GM18511 (cell line): ENCODE measurements at regions not wholly inside any gene's neighbourhood (a gene's known extent, or its start where the extent isn't known, plus 50 kb on each side); places are given as distances from the start of the nearest gene placed in this dataset.

ENCODE experiments used
- ATAC-seq: cut with Tn5 transposase; IDR thresholded peaks from one replicate; pipeline ENCODE4 v1.9.1; 2021; ENCODE audit warnings: mild to moderate bottlenecking, moderate library complexity; ENCODE audit not compliant: unreplicated experiment

- ATAC-seq, result no peak
Measured at GRCh38 chr1:53378061-53378460, 50.2 kb upstream of the LRP8 start.

DNA sequence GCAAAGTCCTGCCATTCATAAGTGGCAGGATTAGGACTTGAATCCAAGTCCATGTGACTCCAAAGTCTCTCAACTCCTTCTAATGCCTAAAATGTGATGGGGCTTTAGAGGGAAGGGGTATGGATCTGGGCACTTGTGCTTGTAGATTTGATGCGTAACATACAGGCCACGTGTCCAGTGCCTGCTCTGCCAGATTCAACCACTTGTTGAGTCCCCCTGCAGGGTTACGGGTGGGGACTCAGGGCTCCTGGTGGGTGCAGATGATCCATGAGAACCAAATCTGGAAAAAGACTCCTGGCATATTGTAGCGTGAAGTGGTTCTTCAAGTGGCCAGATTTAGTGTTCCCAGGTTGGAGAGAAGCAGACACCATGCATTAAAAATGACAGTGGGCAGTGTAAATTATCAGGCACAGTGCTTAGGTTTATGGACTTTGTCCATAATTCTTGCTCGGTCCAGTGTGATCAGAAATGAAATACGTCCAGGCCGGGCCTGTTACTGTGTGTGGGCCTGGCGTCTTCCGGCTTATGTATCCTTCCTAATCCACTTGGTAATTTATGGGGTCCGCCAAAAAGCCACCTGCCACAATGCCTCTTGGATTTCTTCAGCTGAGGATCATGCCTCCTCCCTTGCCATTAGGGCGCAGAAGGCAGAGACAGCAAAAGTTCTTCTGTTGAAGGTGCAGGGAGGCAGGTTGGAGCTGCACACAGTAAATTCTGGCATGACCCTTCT, 51.2 kb upstream of the LRP8 start:
- ATAC-seq, result no peak

- ATAC-seq, result no peak
Measured at GRCh38 chr1:53379662-53380002, 51.8 kb upstream of the LRP8 start.

DNA sequence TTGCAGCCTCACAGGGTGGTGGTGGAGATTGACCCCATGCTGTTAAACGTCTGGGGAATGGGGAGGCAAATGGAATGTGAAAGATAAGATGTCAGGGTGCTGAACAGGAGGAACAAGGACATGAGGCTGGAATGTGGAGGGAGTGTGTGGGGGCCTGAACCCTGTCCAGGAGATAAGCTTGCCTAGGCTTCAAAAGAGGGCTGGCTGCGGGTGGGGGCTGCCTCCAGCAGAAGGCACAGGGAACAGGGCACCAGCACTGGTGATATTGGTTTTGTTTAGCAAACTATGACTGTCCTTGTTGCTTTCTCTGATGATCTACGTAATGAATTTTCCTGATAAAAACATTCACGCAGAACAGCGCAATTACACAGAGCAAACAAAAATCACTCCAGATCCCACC, 52.4 kb upstream of the LRP8 start:
- no peak for ATAC-seq

DNA sequence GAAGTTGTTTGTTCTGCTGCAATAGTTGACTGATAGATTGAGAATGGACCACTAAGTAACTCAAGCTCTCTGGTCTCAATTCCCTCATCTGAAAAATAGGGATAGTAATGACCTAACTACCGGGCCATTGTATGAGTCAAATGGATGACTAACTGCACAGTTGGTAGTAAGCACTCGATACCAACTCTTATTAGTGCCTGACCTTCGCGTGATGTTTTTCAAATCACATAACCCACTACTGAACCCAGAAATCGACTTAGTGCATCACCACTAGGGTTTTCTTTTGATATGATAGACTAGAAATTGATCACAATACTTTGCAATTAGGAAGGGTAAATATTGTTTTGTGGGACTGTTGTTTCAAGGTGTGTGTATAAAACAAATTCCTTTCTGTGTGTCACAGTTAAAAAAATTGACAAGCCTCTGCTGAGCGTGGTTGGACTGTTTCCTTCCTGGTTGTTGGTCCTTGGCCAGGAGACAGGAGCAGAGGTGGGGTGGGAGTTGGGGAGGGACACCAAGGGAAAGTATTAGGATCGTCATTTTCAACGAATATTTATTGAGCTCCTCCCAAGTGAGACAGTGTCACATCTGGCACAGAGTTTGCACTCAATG, 54.0 kb upstream of the LRP8 start:
- no peak for ATAC-seq

- no peak for ATAC-seq
Measured at GRCh38 chr1:53383136-53383870, 55.4 kb upstream of the LRP8 start.

DNA sequence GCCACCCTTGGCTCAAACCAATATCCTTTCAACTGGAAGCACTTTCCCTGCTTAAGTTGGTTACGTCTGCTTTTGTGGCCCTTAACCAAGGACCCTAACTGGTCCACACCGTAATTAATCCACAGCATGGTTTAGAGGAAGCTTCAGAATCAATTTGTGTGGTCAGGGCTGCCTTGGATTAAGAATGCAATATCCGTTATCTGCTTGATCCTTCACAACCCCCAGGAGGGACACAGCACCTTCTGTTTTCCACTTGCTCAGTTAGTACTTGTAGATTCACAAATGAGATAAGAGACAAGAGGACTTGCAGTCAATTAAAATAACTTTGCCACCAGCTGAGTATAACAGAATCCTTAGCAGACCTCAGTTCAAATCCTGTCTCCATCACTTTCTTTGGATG, 56.9 kb upstream of the LRP8 start:
- ATAC-seq, result no peak

- ATAC-seq, result no peak
Measured at GRCh38 chr1:53385276-53386225, 57.7 kb upstream of the LRP8 start.

- no peak for ATAC-seq
Measured at GRCh38 chr1:53388963-53389362, 61.1 kb upstream of the LRP8 start.

- no peak for ATAC-seq
Measured at GRCh38 chr1:53390261-53390660, 62.4 kb upstream of the LRP8 start.

DNA sequence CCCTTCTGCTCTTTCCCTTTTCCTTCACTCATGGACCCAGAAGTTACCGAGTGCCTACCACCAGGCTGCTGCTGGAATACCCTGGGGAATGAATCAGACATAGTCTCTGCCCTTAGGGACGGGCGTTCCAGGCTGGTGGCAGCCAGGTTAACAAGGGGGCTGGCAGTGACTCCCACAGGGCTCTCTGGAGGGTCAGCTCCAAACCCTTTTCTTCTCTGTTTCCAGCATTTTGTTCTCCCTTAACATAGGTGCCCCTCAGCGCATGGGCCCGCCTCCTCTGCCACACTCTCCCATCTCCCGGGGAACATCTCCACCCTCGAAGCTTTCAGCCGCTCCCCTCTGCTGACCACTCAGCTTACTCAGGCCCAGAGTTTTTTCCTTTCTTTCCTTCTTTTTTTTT, 62.9 kb upstream of the LRP8 start:
- no peak for ATAC-seq

- no peak for ATAC-seq
Measured at GRCh38 chr1:53391296-53391695, 63.4 kb upstream of the LRP8 start.

DNA sequence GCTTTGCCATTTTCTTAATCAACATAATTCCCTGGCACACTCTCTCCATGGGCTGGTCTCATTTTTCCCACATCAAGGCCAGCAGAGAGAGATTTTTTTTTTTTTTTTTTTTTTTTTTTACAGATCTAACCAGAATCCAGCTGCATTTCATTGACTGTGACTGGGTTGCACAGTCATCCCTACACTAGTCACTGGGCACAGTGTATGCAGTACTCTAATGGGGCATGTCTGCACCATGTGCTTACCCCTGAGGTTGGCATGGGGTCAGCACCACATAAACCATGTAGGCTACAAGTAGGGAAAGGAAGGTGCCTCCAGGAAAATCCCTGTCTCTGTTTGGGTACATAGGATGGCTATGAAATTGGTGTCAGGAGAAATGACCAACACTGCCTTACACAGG, 64.1 kb upstream of the LRP8 start:
- ATAC-seq, result no peak

DNA sequence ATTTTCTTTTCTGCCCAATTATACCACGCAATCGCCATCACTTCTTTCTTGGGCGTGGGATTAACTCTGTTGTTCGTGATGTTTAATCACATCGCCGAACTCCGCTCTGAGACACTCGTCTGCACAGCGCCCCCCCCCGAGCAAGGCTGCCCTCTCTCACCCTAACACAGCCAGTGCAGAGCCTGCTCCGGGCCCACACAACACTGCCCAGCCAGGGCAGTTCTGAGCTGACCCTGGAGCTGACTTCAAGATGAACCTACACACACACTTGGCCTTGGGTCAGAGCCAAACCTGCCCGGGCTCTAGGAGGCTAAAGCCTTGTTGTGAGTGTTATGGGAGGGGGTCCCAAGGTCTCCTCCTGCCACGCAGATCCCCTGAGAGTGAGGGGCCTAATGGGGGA, 64.6 kb upstream of the LRP8 start:
- no peak for ATAC-seq

DNA sequence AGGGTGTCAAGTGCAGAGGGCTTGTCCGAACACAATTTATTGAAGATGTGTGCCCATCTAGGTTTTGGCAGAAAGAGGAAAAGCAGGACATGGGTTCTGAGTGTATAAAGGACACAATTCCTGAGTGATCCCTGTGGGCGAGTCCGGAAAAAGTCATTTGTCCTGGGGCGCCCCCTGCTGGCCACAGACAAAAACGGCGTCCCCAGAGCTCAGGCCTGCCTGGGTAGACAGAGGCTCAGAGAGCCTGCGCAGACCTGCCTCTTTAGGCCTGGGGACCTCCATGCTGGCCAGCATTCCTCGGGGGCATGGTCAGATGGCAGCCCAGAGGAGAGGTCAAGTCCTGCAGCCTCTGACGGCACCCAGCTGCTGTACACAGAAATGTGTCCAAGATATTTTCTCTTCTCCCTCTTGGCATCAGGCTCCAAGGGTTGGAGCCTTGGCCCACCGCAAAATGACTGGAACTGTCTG, 65.5 kb upstream of the LRP8 start:
- ATAC-seq, result peak; percentile 64

- ATAC-seq, result no peak
Measured at GRCh38 chr1:53394306-53394705, 64.9 kb upstream of the DMRTB1 start.

DNA sequence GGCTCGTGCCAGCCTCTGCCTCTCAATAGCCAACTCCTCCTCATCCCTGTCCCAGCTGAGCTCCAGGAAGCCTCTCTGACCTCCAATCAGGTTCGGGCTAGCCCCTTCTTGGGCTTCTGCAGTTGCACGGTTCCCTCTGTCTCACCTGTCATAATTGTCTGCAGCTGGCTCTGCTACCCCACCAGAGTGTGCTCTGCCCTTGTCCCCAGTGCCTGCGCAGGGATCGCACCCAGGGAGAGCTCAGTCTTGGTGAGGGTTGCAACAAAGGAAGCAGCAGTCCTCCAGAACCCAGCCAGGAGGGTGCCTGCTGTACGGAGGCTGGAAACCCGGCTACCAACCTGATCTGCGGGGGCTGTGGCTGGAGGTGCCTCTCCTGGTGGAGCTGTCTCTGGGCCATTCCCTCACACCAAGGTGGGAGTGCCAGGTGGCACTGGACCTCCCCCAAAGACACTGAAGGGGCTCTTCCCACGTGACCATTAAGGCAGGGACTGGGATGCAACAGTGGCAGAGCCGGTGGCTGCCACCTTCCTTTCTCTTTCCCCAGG, 63.5 kb upstream of the DMRTB1 start:
- ATAC-seq, result no peak

- no peak for ATAC-seq
Measured at GRCh38 chr1:53396573-53397268, 62.5 kb upstream of the DMRTB1 start.

- ATAC-seq, result no peak
Measured at GRCh38 chr1:53398091-53398490, 61.1 kb upstream of the DMRTB1 start.
